Stimulated activated naive CD4-positive, alpha-beta T cell (primary cell): ENCODE measurements at regions not wholly inside any gene's neighbourhood (a gene's known extent, or its start where the extent isn't known, plus 50 kb on each side); places are given as distances from the start of the nearest gene placed in this dataset.
"Not testable (repeated sequence)": the region's sequence is repeated elsewhere in the genome, so short reads cannot be mapped to it uniquely, and the experiment has no call there.

Source experiments
- DNase-seq, 6 experiments: peaks; one replicate each; lab custom pipeline; 2025; lab: John Stamatoyannopoulos, UW

- DNase-seq, result no peak
These were observed 249.3 kb downstream of the BLID start for GRCh38 chr11:121866754-121867153.

- no peak for DNase-seq
These were observed 251.4 kb downstream of the BLID start for GRCh38 chr11:121864660-121865059.

- DNase-seq, result no peak
These were observed 252.9 kb downstream of the BLID start for GRCh38 chr11:121863126-121863525.

- not testable (repeated sequence) for DNase-seq
These were observed 260.9 kb downstream of the BLID start for GRCh38 chr11:121855138-121855537.

- DNase-seq, result no peak
These were observed 272.0 kb downstream of the BLID start for GRCh38 chr11:121844016-121844415.

- DNase-seq, result no peak
These were observed 273.8 kb downstream of the BLID start for GRCh38 chr11:121842192-121842585.

GRCh38 chr11:121841487-121842191 lies 274.4 kb downstream of the BLID start:
- DNase-seq, result no peak

- DNase-seq, result no peak
These were observed 276.2 kb downstream of the BLID start for GRCh38 chr11:121839781-121840180.

- DNase-seq, result no peak
These were observed 277.4 kb downstream of the BLID start for GRCh38 chr11:121838571-121838970.

GRCh38 chr11:121833970-121834369 lies 282.0 kb downstream of the BLID start:
- no peak for DNase-seq

- DNase-seq, result no peak
These were observed 286.8 kb downstream of the BLID start for GRCh38 chr11:121829159-121829643.

- DNase-seq, result no peak
These were observed 301.1 kb downstream of the BLID start for GRCh38 chr11:121814962-121815361.

- no peak for DNase-seq
These were observed 301.7 kb downstream of the BLID start for GRCh38 chr11:121814296-121814695.

GRCh38 chr11:121810291-121810690 lies 305.7 kb downstream of the BLID start:
- DNase-seq, result no peak

GRCh38 chr11:121808096-121808495 lies 307.9 kb downstream of the BLID start:
- DNase-seq, result no peak

GRCh38 chr11:121807051-121807450 lies 309.0 kb downstream of the BLID start:
- no peak for DNase-seq

- DNase-seq, result no peak
These were observed 313.5 kb downstream of the BLID start for GRCh38 chr11:121802542-121802941.

- no peak for DNase-seq
These were observed 314.2 kb downstream of the BLID start for GRCh38 chr11:121801781-121802180.

- no peak for DNase-seq
These were observed 314.6 kb downstream of the BLID start for GRCh38 chr11:121801394-121801748.

GRCh38 chr11:121800731-121801393 lies 315.2 kb downstream of the BLID start:
- DNase-seq, result no peak

- no peak for DNase-seq
These were observed 315.8 kb downstream of the BLID start for GRCh38 chr11:121800240-121800639.

- DNase-seq, result no peak
These were observed 318.5 kb downstream of the BLID start for GRCh38 chr11:121797496-121797895.

- DNase-seq, result no peak
These were observed 320.8 kb downstream of the BLID start for GRCh38 chr11:121795174-121795573.

- DNase-seq, result no peak
These were observed 321.3 kb downstream of the BLID start for GRCh38 chr11:121794671-121795141.
